Trophoblast cell (in vitro differentiated cells and primary cell): ENCODE measurements at regions not wholly inside any gene's neighbourhood (a gene's known extent, or its start where the extent isn't known, plus 50 kb on each side); places are given as distances from the start of the nearest gene placed in this dataset.
"Not testable (repeated sequence)": the region's sequence is repeated elsewhere in the genome, so short reads cannot be mapped to it uniquely, and the experiment has no call there.

Source experiments
- DNase-seq, 2 donors: peaks; one replicate each; pipeline ENCODE4 v3.0.0-alpha.2; 2016
- H2AFZ ChIP-seq: 2 replicates; pipeline ENCODE4 v1.6.1; 2013; ENCODE audit warnings: low read length, moderate library complexity, mild to moderate bottlenecking; ENCODE audit not compliant: insufficient read depth, poor library complexity
- H2AK5ac ChIP-seq: 2 replicates; pipeline ENCODE4 v1.6.1; 2013; ENCODE audit warnings: mild to moderate bottlenecking, low read length
- H2BK120ac ChIP-seq: 2 replicates; pipeline ENCODE4 v1.6.1; 2013; ENCODE audit warnings: low read length, mild to moderate bottlenecking, moderate library complexity; ENCODE audit not compliant: insufficient read depth, poor library complexity
- H2BK12ac ChIP-seq: 2 replicates; pipeline ENCODE4 v1.6.1; 2013; ENCODE audit warnings: mild to moderate bottlenecking, low read length, moderate library complexity
- H2BK5ac ChIP-seq: 2 replicates; pipeline ENCODE4 v1.6.1; 2013; ENCODE audit warnings: low read length, low read depth, moderate library complexity, mild to moderate bottlenecking; ENCODE audit not compliant: poor library complexity
- H3K14ac ChIP-seq: 2 replicates; pipeline ENCODE4 v1.6.1; 2013; ENCODE audit warnings: mild to moderate bottlenecking, low read length
- H3K18ac ChIP-seq: 2 replicates; pipeline ENCODE4 v1.6.1; 2013; ENCODE audit warnings: mild to moderate bottlenecking, low read length
- H3K23ac ChIP-seq: 2 replicates; pipeline ENCODE4 v1.6.1; 2013; ENCODE audit warnings: low read length
- H3K27ac ChIP-seq: 2 replicates; pipeline ENCODE4 v1.5.1; 2013; ENCODE audit warnings: low read depth, mild to moderate bottlenecking, inconsistent platforms, low read length, moderate library complexity
- H3K27me3 ChIP-seq: 2 replicates; pipeline ENCODE4 v1.6.1; 2013; ENCODE audit warnings: inconsistent platforms, mild to moderate bottlenecking, low read length, moderate library complexity; ENCODE audit not compliant: insufficient read depth
- H3K36me3 ChIP-seq, 2 experiments: 1 replicate in 1 of 2; 2 replicates in 1 of 2; pipeline ENCODE4 v1.6.1; 2013; ENCODE audit warnings: low read length in 2 of 2, mild to moderate bottlenecking in 2 of 2, moderate library complexity in 1 of 2; ENCODE audit not compliant: insufficient read depth in 2 of 2, control insufficient read depth in 1 of 2
- H3K4ac ChIP-seq: 2 replicates; pipeline ENCODE4 v1.6.1; 2013; ENCODE audit warnings: low read depth, mild to moderate bottlenecking, low read length, moderate library complexity
- H3K4me1 ChIP-seq, 2 experiments: 1 replicate in 1 of 2; 2 replicates in 1 of 2; pipeline ENCODE4 v1.6.1; 2013; ENCODE audit warnings: low read length in 2 of 2, mild to moderate bottlenecking in 2 of 2, moderate library complexity in 1 of 2; ENCODE audit not compliant: insufficient read depth in 2 of 2, control insufficient read depth in 1 of 2
- H3K4me2 ChIP-seq: 2 replicates; pipeline ENCODE4 v1.6.1; 2013; ENCODE audit warnings: inconsistent platforms, mild to moderate bottlenecking, low read length, moderate library complexity
- H3K4me3 ChIP-seq: 2 replicates; pipeline ENCODE4 v1.5.1; 2013; ENCODE audit warnings: mild to moderate bottlenecking, low read depth, low read length, inconsistent platforms
- H3K79me1 ChIP-seq: one replicate; pipeline ENCODE4 v1.6.1; 2013; ENCODE audit warnings: low read length
- H3K79me2 ChIP-seq: 2 replicates; pipeline ENCODE4 v1.6.1; 2013; ENCODE audit warnings: low read length, mild to moderate bottlenecking; ENCODE audit not compliant: control insufficient read depth, insufficient read depth, poor library complexity
- H3K9ac ChIP-seq: 2 replicates; pipeline ENCODE4 v1.6.1; 2013; ENCODE audit warnings: mild to moderate bottlenecking, low read length
- H3K9me3 ChIP-seq: 2 replicates; pipeline ENCODE4 v1.6.1; 2013; ENCODE audit warnings: low read depth, mild to moderate bottlenecking, control low read depth, inconsistent platforms, low read length; ENCODE audit not compliant: insufficient read depth
- H4K12ac ChIP-seq: 2 replicates; pipeline ENCODE4 v1.6.1; 2013; ENCODE audit warnings: low read depth, mild to moderate bottlenecking, low read length, moderate library complexity
- H4K8ac ChIP-seq: 2 replicates; pipeline ENCODE4 v1.6.1; 2013; ENCODE audit warnings: low read depth, mild to moderate bottlenecking, low read length, moderate library complexity
- H4K91ac ChIP-seq: one replicate; pipeline ENCODE4 v1.6.1; 2013; ENCODE audit warnings: low read depth, mild to moderate bottlenecking, low read length, moderate library complexity
- WGBS: extraction: QIAGEN DNeasy Blood & Tissue Kit; methylation state at CpG from one replicate; pipeline ENCODE4 v1.1.7; 2013; ENCODE audit warnings: missing lambda C conversion rate; ENCODE audit not compliant: insufficient read length, insufficient coverage; ENCODE audit errors: extremely low coverage; 5-methylcytosine and 5-hydroxymethylcytosine counted together

GRCh38 chr20:1840817-1841553 lies 54.2 kb upstream of the SIRPA start:
- Histone ChIP-seq H4K8ac (no peak overlapping the region), H3K36me3 (no peaks in the 10 kb centered on the region), H3K23ac (no peak overlapping the region), H2AK5ac (no peak overlapping the region), H2BK12ac (no peak overlapping the region), H3K4ac (no peak overlapping the region), H3K14ac (no peak overlapping the region), H3K27me3 (no peaks in the 10 kb centered on the region), H4K12ac (no peak overlapping the region), H2BK5ac (no peak overlapping the region), H3K18ac (no peak overlapping the region), H2AFZ (no peak overlapping the region), H3K79me1 (no peaks in the 10 kb centered on the region), H3K4me2 (no peak overlapping the region), H2BK120ac (no peak overlapping the region), H3K4me1 (peaks cover 3 to 9% of the 10 kb centered on the region in 2 experiments), H4K91ac (peak overlapping the region; percentile 2), H3K9ac (no peak overlapping the region), H3K27ac (no peak overlapping the region), H3K9me3 (peaks cover 1% of the 10 kb centered on the region), H3K4me3 (no peak overlapping the region), H3K79me2 (no peaks in the 10 kb centered on the region)
- WGBS: no CpG with 5 or more reads among the region's 7 CpGs
- no peak for DNase-seq

- not testable (repeated sequence) for H4K12ac ChIP-seq, H3K79me1 ChIP-seq, H3K9ac ChIP-seq, H3K27me3 ChIP-seq, H4K8ac ChIP-seq, H3K18ac ChIP-seq, H3K27ac ChIP-seq, H4K91ac ChIP-seq, H2AK5ac ChIP-seq, H3K4ac ChIP-seq, H2AFZ ChIP-seq, H2BK5ac ChIP-seq, H3K36me3 ChIP-seq, H3K9me3 ChIP-seq, H3K14ac ChIP-seq, H2BK120ac ChIP-seq, H3K4me3 ChIP-seq, H3K4me2 ChIP-seq, H3K23ac ChIP-seq, H3K79me2 ChIP-seq
- H3K4me1 ChIP-seq: peaks cover 3 to 17% of the 10 kb centered on the region in 2 experiments
- WGBS: no CpG with 5 or more reads among the region's 23 CpGs
- peak overlapping the region; percentile 25 for H2BK12ac ChIP-seq
- DNase-seq: peak; percentile 52 to 70
Observed at GRCh38 chr20:1839376-1840317, 55.6 kb upstream of the SIRPA start.

GRCh38 chr20:1838556-1839279 lies 56.5 kb upstream of the SIRPA start:
- Histone ChIP-seq H3K27ac (no peak overlapping the region), H3K4me3 (no peak overlapping the region), H3K4ac (no peak overlapping the region), H3K9me3 (peaks cover 1% of the 10 kb centered on the region), H2BK12ac (no peak overlapping the region), H2AK5ac (no peak overlapping the region), H2AFZ (no peak overlapping the region), H3K36me3 (no peaks in the 10 kb centered on the region), H3K9ac (no peak overlapping the region), H2BK120ac (no peak overlapping the region), H3K4me2 (no peak overlapping the region), H3K23ac (no peak overlapping the region), H4K8ac (no peak overlapping the region), H2BK5ac (no peak overlapping the region), H4K91ac (no peak overlapping the region), H3K4me1 (peaks cover 5 to 24% of the 10 kb centered on the region in 2 experiments), H3K14ac (no peak overlapping the region), H4K12ac (no peak overlapping the region), H3K79me1 (peaks cover 6% of the 10 kb centered on the region), H3K27me3 (no peaks in the 10 kb centered on the region), H3K18ac (no peak overlapping the region), H3K79me2 (no peaks in the 10 kb centered on the region)
- WGBS: no CpG with 5 or more reads among the region's 6 CpGs
- no peak for DNase-seq
